Breast epithelium (tissue), 4 donors: ENCODE measurements at regions not wholly inside any gene's neighbourhood (a gene's known extent, or its start where the extent isn't known, plus 50 kb on each side); places are given as distances from the start of the nearest gene placed in this dataset.

Experiments
- DNase-seq, 2 donors: peaks; one replicate each; pipeline ENCODE4 v3.0.0-alpha.2; 2019; ENCODE audit warnings: low spot score in 2 of 2
- H3K27ac ChIP-seq, 2 donors: fragments of 200-600 bp; sonication (generic) in 1 of 2; one replicate each; pipeline ENCODE4 v1.5.1; 2016 to 2019; ENCODE audit warnings: mild to moderate bottlenecking in 1 of 2
- H3K27me3 ChIP-seq, 2 donors: fragments of 200-600 bp; sonication (generic) in 1 of 2; one replicate each; pipeline versions ENCODE4 v1.5.1 to v1.6.0; 2017 to 2019; ENCODE audit warnings: control low read depth in 1 of 2, mild to moderate bottlenecking in 1 of 2
- H3K36me3 ChIP-seq: fragments of 200-600 bp; one replicate; pipeline ENCODE4 v1.5.1; 2019
- H3K4me1 ChIP-seq, 2 donors: fragments of 200-600 bp; sonication (generic); one replicate each; pipeline ENCODE4 v1.5.1; 2016 to 2019; ENCODE audit warnings: control low read depth in 1 of 2
- H3K4me3 ChIP-seq, 3 donors: fragments of 200-600 bp; sonication (generic); 1 replicate in 2 of 3; 2 replicates in 1 of 3; pipeline ENCODE4 v1.5.1; 2016 to 2019; ENCODE audit warnings: mild to moderate bottlenecking in 3 of 3, moderate library complexity in 2 of 3
- H3K9me3 ChIP-seq, 2 donors: fragments of 200-600 bp; sonication (generic) in 1 of 2; one replicate each; pipeline ENCODE4 v1.5.1; 2016 to 2019; ENCODE audit warnings: control low read depth in 1 of 2
- CTCF ChIP-seq, 3 donors: fragments of 450-650 bp; IDR thresholded peaks; one replicate each; pipeline ENCODE4 v1.5.1; 2016 to 2017; ENCODE audit warnings: antibody characterized with exemption in 3 of 3, mild to moderate bottlenecking in 3 of 3, moderate library complexity in 3 of 3
- POLR2A ChIP-seq: fragments of 450-650 bp; IDR thresholded peaks from one replicate; pipeline ENCODE4 v1.6.1; 2016; ENCODE audit warnings: antibody characterized with exemption, mild to moderate bottlenecking, moderate library complexity
- POLR2AphosphoS5 ChIP-seq, 3 donors: sonication (generic); formaldehyde crosslinking; IDR thresholded peaks; one replicate each; pipeline ENCODE4 v1.6.1; 2017; ENCODE audit warnings: antibody characterized with exemption in 3 of 3
- intact Hi-C: fragments of 100-400 bp; cut with DNase I; formaldehyde crosslinking; loops from one replicate; pipeline ENCODE4 v1.15.1; 2023; ENCODE audit warnings: low total_unique reads

GRCh38 chr4:149933883-149934282, 118.2 kb upstream of the IQCM start:
- TF ChIP-seq POLR2A (no peak), CTCF (IDR thresholded peaks at IDR 0.05) (no peak), POLR2AphosphoS5 (IDR thresholded peaks at IDR 0.05) (no peak)
- intact Hi-C loops: no loop called here
- Histone ChIP-seq H3K4me1 (no peaks in the 10 kb centered on the region), H3K9me3 (no peaks in the 10 kb centered on the region), H3K27me3 (no peaks in the 10 kb centered on the region), H3K36me3 (no peaks in the 10 kb centered on the region), H3K27ac (no peak overlapping the region), H3K4me3 (no peak overlapping the region)
- no peak for DNase-seq

- no peak overlapping the region for H3K4me3 ChIP-seq
- DNase-seq: no peak
- H3K36me3 ChIP-seq: no peaks in the 10 kb centered on the region
- TF ChIP-seq CTCF (IDR thresholded peaks at IDR 0.05): no peak
- no peak for TF ChIP-seq POLR2A
- TF ChIP-seq POLR2AphosphoS5 (IDR thresholded peaks at IDR 0.05): no peak
- no peaks in the 10 kb centered on the region for H3K4me1 ChIP-seq
- H3K27ac ChIP-seq: no peak overlapping the region
- intact Hi-C loops: no loop called here
- no peaks in the 10 kb centered on the region for H3K27me3 ChIP-seq
- H3K9me3 ChIP-seq: no peaks in the 10 kb centered on the region
These were observed 128.9 kb upstream of the DCLK2 start for GRCh38 chr4:149949381-149949780.

GRCh38 chr4:149951152-149951900, 126.9 kb upstream of the DCLK2 start:
- no peak for TF ChIP-seq POLR2AphosphoS5 (IDR thresholded peaks at IDR 0.05)
- TF ChIP-seq POLR2A: no peak
- TF ChIP-seq CTCF (IDR thresholded peaks at IDR 0.05): no peak
- Histone ChIP-seq H3K4me3 (no peak overlapping the region), H3K36me3 (no peaks in the 10 kb centered on the region), H3K27ac (no peak overlapping the region), H3K4me1 (no peaks in the 10 kb centered on the region), H3K27me3 (no peaks in the 10 kb centered on the region), H3K9me3 (no peaks in the 10 kb centered on the region)
- intact Hi-C loops: no loop called here
- DNase-seq: no peak

GRCh38 chr4:149952101-149952500, 126.1 kb upstream of the DCLK2 start:
- Histone ChIP-seq H3K27ac (no peak overlapping the region), H3K9me3 (no peaks in the 10 kb centered on the region), H3K36me3 (no peaks in the 10 kb centered on the region), H3K4me1 (no peaks in the 10 kb centered on the region), H3K27me3 (no peaks in the 10 kb centered on the region), H3K4me3 (no peak overlapping the region)
- DNase-seq: no peak
- intact Hi-C loops: no loop called here
- no peak for TF ChIP-seq CTCF (IDR thresholded peaks at IDR 0.05)
- no peak for TF ChIP-seq POLR2AphosphoS5 (IDR thresholded peaks at IDR 0.05)
- no peak for TF ChIP-seq POLR2A

GRCh38 chr4:149952716-149953115, 125.5 kb upstream of the DCLK2 start:
- Histone ChIP-seq H3K36me3 (no peaks in the 10 kb centered on the region), H3K9me3 (no peaks in the 10 kb centered on the region), H3K4me1 (no peaks in the 10 kb centered on the region), H3K4me3 (no peak overlapping the region), H3K27ac (no peak overlapping the region), H3K27me3 (no peaks in the 10 kb centered on the region)
- intact Hi-C loops: no loop called here
- DNase-seq: no peak
- TF ChIP-seq POLR2A: no peak
- no peak for TF ChIP-seq CTCF (IDR thresholded peaks at IDR 0.05)
- TF ChIP-seq POLR2AphosphoS5 (IDR thresholded peaks at IDR 0.05): no peak
